IMR-90 (cell line): ENCODE measurements at regions not wholly inside any gene's neighbourhood (a gene's known extent, or its start where the extent isn't known, plus 50 kb on each side); places are given as distances from the start of the nearest gene placed in this dataset.

ENCODE experiments used
- ATAC-seq: fragments of 200-7000 bp; cut with Tn5 transposase; 2 replicates; pipeline ENCODE4 v1.9.1; 2020; ENCODE audit warnings: low read depth, mild to moderate bottlenecking, moderate library complexity
- BruUV-seq: library from RNA; stranded (reverse); fragments of 400-500 nt; replicated peaks from 2 replicates; lab custom pipeline; 2021; lab: Mats Ljungman, UMichigan
- CTCF ChIA-PET: fragments of 300-600 bp; formaldehyde crosslinking; extraction: SDS; loops from one replicate; lab custom pipeline; 2021; ENCODE audit warnings: antibody characterized with exemption; lab: Yijun Ruan, JAX
- POLR2A ChIA-PET: fragments of 300-600 bp; sonication (Branson Sonifier 250); formaldehyde crosslinking; loops from one replicate; lab custom pipeline; 2022; ENCODE audit warnings: antibody characterized with exemption; ENCODE audit not compliant: unreplicated experiment; lab: Charles Lee
- DNase-seq: peaks from one replicate; pipeline ENCODE4 v3.0.0; 2013
- H2AFZ ChIP-seq: replicated peaks from 2 replicates; pipeline ENCODE3; 2013; ENCODE audit warnings: low read length, mild to moderate bottlenecking; ENCODE audit not compliant: poor library complexity
- H2AK5ac ChIP-seq: 2 replicates; pipeline ENCODE4 v1.6.1; 2013; ENCODE audit warnings: low read depth, low read length, inconsistent platforms
- H2AK9ac ChIP-seq: replicated peaks from 2 replicates; pipeline ENCODE3; 2013; ENCODE audit warnings: mild to moderate bottlenecking, low read depth, low read length, moderate library complexity; ENCODE audit not compliant: poor library complexity
- H2BK120ac ChIP-seq: 2 replicates; pipeline ENCODE4 v1.6.1; 2013; ENCODE audit warnings: low read depth, low read length, inconsistent platforms
- H2BK15ac ChIP-seq: 3 replicates; pipeline ENCODE4 v1.6.1; 2013; ENCODE audit warnings: low read depth, low read length, inconsistent platforms
- H2BK20ac ChIP-seq: 2 replicates; pipeline ENCODE4 v1.6.1; 2013; ENCODE audit warnings: low read depth, mild to moderate bottlenecking, inconsistent platforms, low read length, moderate library complexity
- H2BK5ac ChIP-seq: 2 replicates; pipeline ENCODE4 v1.6.1; 2013; ENCODE audit warnings: mild to moderate bottlenecking, low read depth, low read length, inconsistent platforms; ENCODE audit not compliant: poor library complexity, severe bottlenecking
- H3K14ac ChIP-seq: replicated peaks from 2 replicates; pipeline ENCODE4 v1.6.1; 2013; ENCODE audit warnings: low read depth, low read length, inconsistent platforms
- H3K18ac ChIP-seq: 2 replicates; pipeline ENCODE4 v1.6.1; 2013; ENCODE audit warnings: low read depth, low read length, control low read depth
- H3K23ac ChIP-seq: 2 replicates; pipeline ENCODE4 v1.6.1; 2013; ENCODE audit warnings: low read depth, low read length, inconsistent platforms
- H3K27ac ChIP-seq: 2 replicates; pipeline ENCODE4 v1.5.1; 2013; ENCODE audit warnings: mild to moderate bottlenecking, control low read depth, low read length; ENCODE audit not compliant: insufficient read depth
- H3K27me3 ChIP-seq: 2 replicates; pipeline ENCODE4 v1.6.1; 2013; ENCODE audit warnings: low read length; ENCODE audit not compliant: control insufficient read depth, insufficient read depth
- H3K36me3 ChIP-seq: 2 replicates; pipeline ENCODE4 v1.6.1; 2013; ENCODE audit warnings: low read length, mixed read lengths; ENCODE audit not compliant: control insufficient read depth, insufficient read depth
- H3K4ac ChIP-seq: 2 replicates; pipeline ENCODE4 v1.6.1; 2013; ENCODE audit warnings: low read depth, low read length, inconsistent platforms
- H3K4me1 ChIP-seq: 2 replicates; pipeline ENCODE4 v1.6.1; 2013; ENCODE audit warnings: low read length, mixed read lengths; ENCODE audit not compliant: control insufficient read depth, insufficient read depth
- H3K4me2 ChIP-seq: 2 replicates; pipeline ENCODE4 v1.6.1; 2013; ENCODE audit warnings: low read depth, mild to moderate bottlenecking, control low read depth, low read length, moderate library complexity
- H3K4me3 ChIP-seq: 2 replicates; pipeline ENCODE4 v1.5.1; 2013; ENCODE audit warnings: low read depth, mild to moderate bottlenecking, control low read depth, low read length, moderate library complexity; ENCODE audit not compliant: insufficient read depth
- H3K56ac ChIP-seq: 2 replicates; pipeline ENCODE4 v1.6.1; 2013; ENCODE audit warnings: low read length, inconsistent platforms; ENCODE audit not compliant: insufficient read depth; ENCODE audit errors: extremely low read depth
- H3K79me1 ChIP-seq, 2 experiments: 2 replicates each; pipeline ENCODE4 v1.6.1; 2013; ENCODE audit warnings: low read length in 2 of 2, inconsistent platforms in 1 of 2, low read depth in 1 of 2
- H3K9ac ChIP-seq: 2 replicates; pipeline ENCODE4 v1.6.1; 2013; ENCODE audit warnings: low read depth, low read length, control low read depth
- H3K9me1 ChIP-seq: 2 replicates; pipeline ENCODE4 v1.6.1; 2013; ENCODE audit warnings: low read length, inconsistent platforms; ENCODE audit not compliant: insufficient read depth
- H3K9me3 ChIP-seq: 2 replicates; pipeline ENCODE4 v1.6.1; 2013; ENCODE audit warnings: low read length; ENCODE audit not compliant: control insufficient read depth, insufficient read depth
- H4K20me1 ChIP-seq: 2 replicates; pipeline ENCODE4 v1.6.1; 2013; ENCODE audit warnings: low read length, inconsistent platforms; ENCODE audit not compliant: insufficient read depth
- H4K5ac ChIP-seq: 2 replicates; pipeline ENCODE4 v1.6.1; 2013; ENCODE audit warnings: mild to moderate bottlenecking, low read depth, low read length, control low read depth
- H4K8ac ChIP-seq, 2 experiments: 2 replicates each; pipeline ENCODE4 v1.6.1; 2013; ENCODE audit warnings: low read depth in 2 of 2, low read length in 2 of 2, control low read depth in 1 of 2, inconsistent platforms in 1 of 2
- H4K91ac ChIP-seq: 2 replicates; pipeline ENCODE4 v1.6.1; 2013; ENCODE audit warnings: low read depth, low read length, inconsistent platforms; ENCODE audit not compliant: insufficient read depth
- BHLHE40 ChIP-seq: fragments of 150-350 bp; IDR thresholded peaks from 2 replicates; pipeline ENCODE4 v1.6.1; 2016; ENCODE audit warnings: mild to moderate bottlenecking, low read depth, low read length
- CEBPB ChIP-seq: IDR thresholded peaks from 2 replicates; pipeline ENCODE4 v1.6.1; 2012; ENCODE audit warnings: low read depth, low read length, improper control_type of control experiment
- CHD1 ChIP-seq: IDR thresholded peaks from 2 replicates; pipeline ENCODE4 v1.6.1; 2012; ENCODE audit warnings: low read depth, low read length, improper control_type of control experiment
- FOS ChIP-seq: fragments of 150-350 bp; IDR thresholded peaks from 2 replicates; pipeline ENCODE4 v1.6.1; 2016; ENCODE audit warnings: low read depth, low read length
- MAFK ChIP-seq: IDR thresholded peaks from 2 replicates; pipeline ENCODE4 v1.6.1; 2012; ENCODE audit warnings: low read depth, low read length, improper control_type of control experiment
- MAZ ChIP-seq: IDR thresholded peaks from 2 replicates; pipeline ENCODE4 v1.6.1; 2012; ENCODE audit warnings: low read depth, mild to moderate bottlenecking, low read length, improper control_type of control experiment, moderate library complexity, borderline replicate concordance
- MXI1 ChIP-seq: IDR thresholded peaks from 2 replicates; pipeline ENCODE4 v1.6.1; 2012; ENCODE audit warnings: low read depth, mild to moderate bottlenecking, low read length, moderate library complexity, borderline replicate concordance
- NFE2L2 ChIP-seq: fragments of 150-350 bp; IDR thresholded peaks from 2 replicates; pipeline ENCODE4 v1.6.1; 2016; ENCODE audit warnings: low read depth, mild to moderate bottlenecking, low read length
- POLR2A ChIP-seq: IDR thresholded peaks from 2 replicates; pipeline ENCODE4 v1.6.1; 2012; ENCODE audit warnings: mild to moderate bottlenecking, low read depth, low read length
- RAD21 ChIP-seq: IDR thresholded peaks from 2 replicates; pipeline ENCODE4 v1.6.1; 2012; ENCODE audit warnings: low read length, improper control_type of control experiment
- RCOR1 ChIP-seq: IDR thresholded peaks from 2 replicates; pipeline ENCODE4 v1.6.1; 2012; ENCODE audit warnings: mild to moderate bottlenecking, low read length, improper control_type of control experiment; ENCODE audit not compliant: insufficient replicate concordance
- RFX5 ChIP-seq: IDR thresholded peaks from 2 replicates; pipeline ENCODE4 v1.8.0; 2012; ENCODE audit warnings: low read depth, mild to moderate bottlenecking, low read length, moderate library complexity
- SMC3 ChIP-seq: fragments of 150-350 bp; IDR thresholded peaks from 2 replicates; pipeline ENCODE4 v1.6.1; 2016; ENCODE audit warnings: low read depth, mild to moderate bottlenecking, antibody characterized with exemption, low read length, moderate library complexity
- WGBS, 2 experiments: methylation state at CpG; one replicate each; pipeline versions ENCODE4 v1.1.5 to v1.1.7; 2013; ENCODE audit warnings: missing lambda C conversion rate in 2 of 2; ENCODE audit not compliant: insufficient read length in 1 of 2; ENCODE audit errors: extremely low coverage in 2 of 2; 5-methylcytosine and 5-hydroxymethylcytosine counted together
- dilution Hi-C: fragments of 300-500 bp; cut with HindIII; formaldehyde crosslinking; loops from one replicate; pipeline ENCODE4 v1.14.3; 2018; ENCODE audit warnings: low sequenced_read_pairs; ENCODE audit not compliant: unreplicated experiment
- in situ Hi-C: fragments of 300-500 bp; cut with MboI; formaldehyde crosslinking; loops from 3 replicates; pipeline ENCODE4 v1.14.3; 2019; ENCODE audit warnings: low sequenced_read_pairs, inconsistent platforms, mixed read lengths
- intact Hi-C: fragments of 100-400 bp; cut with micrococcal nuclease; formaldehyde crosslinking; loops from 2 replicates; pipeline ENCODE4 v1.10.0; 2022
- TF ChIP-seq, protein P1 (sequence below): fragments of 150-350 bp; IDR thresholded peaks from 2 replicates; pipeline ENCODE4 v1.6.1; 2017; ENCODE audit warnings: mild to moderate bottlenecking, antibody characterized with exemption, low read length, low read depth
- TF ChIP-seq, protein P2 (sequence below): fragments of 150-350 bp; IDR thresholded peaks from 2 replicates; pipeline ENCODE4 v1.6.1; 2016; ENCODE audit warnings: low read depth, mild to moderate bottlenecking, low read length, moderate library complexity, borderline replicate concordance
- TF ChIP-seq, protein P3 (sequence below): conservative IDR thresholded peaks from 2 replicates; pipeline ENCODE4 v1.5.1; 2012; ENCODE audit warnings: mild to moderate bottlenecking, low read depth, low read length, improper control_type of control experiment

- POLR2A ChIA-PET, result no interaction called here
- H3K4me2 ChIP-seq, result no peak overlapping the region
- no peak overlapping the region for H3K18ac ChIP-seq
- no peak overlapping the region for H3K14ac ChIP-seq
- dilution Hi-C loops, result no loop called here
- H2BK5ac ChIP-seq, result no peak overlapping the region
- no peaks in the 10 kb centered on the region for H3K36me3 ChIP-seq
- ATAC-seq (no peak), DNase-seq (no peak)
- no peak overlapping the region for H2AFZ ChIP-seq
- no peak overlapping the region for H2AK5ac ChIP-seq
- H3K9ac ChIP-seq, result no peak overlapping the region
- no peak overlapping the region for H3K56ac ChIP-seq
- H2BK120ac ChIP-seq, result no peak overlapping the region
- no peak overlapping the region for H3K4me3 ChIP-seq
- H4K20me1 ChIP-seq, result no peaks in the 10 kb centered on the region
- H3K4ac ChIP-seq, result no peak overlapping the region
- H3K4me1 ChIP-seq, result no peaks in the 10 kb centered on the region
- no peaks in the 10 kb centered on the region for H3K27me3 ChIP-seq
- no peak overlapping the region for H2AK9ac ChIP-seq
- 70% methylated on average over 3 of the region's 22 CpGs; no CpG with 5 or more reads in 1 of the 2 experiments for WGBS, 2 experiments
- peaks cover 30% of the 10 kb centered on the region for H3K9me3 ChIP-seq
- CTCF ChIA-PET, result no interaction called here
- H3K23ac ChIP-seq, result no peak overlapping the region
- H3K79me1 ChIP-seq, result no peaks in the 10 kb centered on the region
- H4K91ac ChIP-seq, result no peak overlapping the region
- H3K9me1 ChIP-seq, result no peaks in the 10 kb centered on the region
- no peak overlapping the region for H3K27ac ChIP-seq
- in situ Hi-C loops, result no loop called here
- no peak overlapping the region for H2BK20ac ChIP-seq
- BruUV-seq, result no TSS peak
- no peak for TF ChIP-seq FOS
- TF ChIP-seq SMC3, result no peak
- TF ChIP-seq MXI1, result no peak
- TF ChIP-seq, protein P1, sequence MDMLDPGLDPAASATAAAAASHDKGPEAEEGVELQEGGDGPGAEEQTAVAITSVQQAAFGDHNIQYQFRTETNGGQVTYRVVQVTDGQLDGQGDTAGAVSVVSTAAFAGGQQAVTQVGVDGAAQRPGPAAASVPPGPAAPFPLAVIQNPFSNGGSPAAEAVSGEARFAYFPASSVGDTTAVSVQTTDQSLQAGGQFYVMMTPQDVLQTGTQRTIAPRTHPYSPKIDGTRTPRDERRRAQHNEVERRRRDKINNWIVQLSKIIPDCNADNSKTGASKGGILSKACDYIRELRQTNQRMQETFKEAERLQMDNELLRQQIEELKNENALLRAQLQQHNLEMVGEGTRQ, result no peak
- TF ChIP-seq CEBPB, result no peak
- TF ChIP-seq NFE2L2, result no peak
- TF ChIP-seq MAZ, result no peak
- TF ChIP-seq BHLHE40, result no peak
- no peak for TF ChIP-seq RCOR1
- TF ChIP-seq, protein P2, sequence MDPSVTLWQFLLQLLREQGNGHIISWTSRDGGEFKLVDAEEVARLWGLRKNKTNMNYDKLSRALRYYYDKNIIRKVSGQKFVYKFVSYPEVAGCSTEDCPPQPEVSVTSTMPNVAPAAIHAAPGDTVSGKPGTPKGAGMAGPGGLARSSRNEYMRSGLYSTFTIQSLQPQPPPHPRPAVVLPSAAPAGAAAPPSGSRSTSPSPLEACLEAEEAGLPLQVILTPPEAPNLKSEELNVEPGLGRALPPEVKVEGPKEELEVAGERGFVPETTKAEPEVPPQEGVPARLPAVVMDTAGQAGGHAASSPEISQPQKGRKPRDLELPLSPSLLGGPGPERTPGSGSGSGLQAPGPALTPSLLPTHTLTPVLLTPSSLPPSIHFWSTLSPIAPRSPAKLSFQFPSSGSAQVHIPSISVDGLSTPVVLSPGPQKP, result no peak
- TF ChIP-seq, protein P3, sequence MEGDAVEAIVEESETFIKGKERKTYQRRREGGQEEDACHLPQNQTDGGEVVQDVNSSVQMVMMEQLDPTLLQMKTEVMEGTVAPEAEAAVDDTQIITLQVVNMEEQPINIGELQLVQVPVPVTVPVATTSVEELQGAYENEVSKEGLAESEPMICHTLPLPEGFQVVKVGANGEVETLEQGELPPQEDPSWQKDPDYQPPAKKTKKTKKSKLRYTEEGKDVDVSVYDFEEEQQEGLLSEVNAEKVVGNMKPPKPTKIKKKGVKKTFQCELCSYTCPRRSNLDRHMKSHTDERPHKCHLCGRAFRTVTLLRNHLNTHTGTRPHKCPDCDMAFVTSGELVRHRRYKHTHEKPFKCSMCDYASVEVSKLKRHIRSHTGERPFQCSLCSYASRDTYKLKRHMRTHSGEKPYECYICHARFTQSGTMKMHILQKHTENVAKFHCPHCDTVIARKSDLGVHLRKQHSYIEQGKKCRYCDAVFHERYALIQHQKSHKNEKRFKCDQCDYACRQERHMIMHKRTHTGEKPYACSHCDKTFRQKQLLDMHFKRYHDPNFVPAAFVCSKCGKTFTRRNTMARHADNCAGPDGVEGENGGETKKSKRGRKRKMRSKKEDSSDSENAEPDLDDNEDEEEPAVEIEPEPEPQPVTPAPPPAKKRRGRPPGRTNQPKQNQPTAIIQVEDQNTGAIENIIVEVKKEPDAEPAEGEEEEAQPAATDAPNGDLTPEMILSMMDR, result no peak
- TF ChIP-seq RAD21, result no peak
- no peak for TF ChIP-seq MAFK
- TF ChIP-seq POLR2A, result no peak
- no peak for TF ChIP-seq RFX5
- TF ChIP-seq CHD1, result no peak
- no peak overlapping the region for H4K8ac ChIP-seq
- intact Hi-C loops, result no loop called here
- H4K5ac ChIP-seq, result no peak overlapping the region
- H2BK15ac ChIP-seq, result no peak overlapping the region
Measured at GRCh38 chr2:239586651-239587310, 186.0 kb upstream of the HDAC4 start.
